ENCODE measurements at regions not wholly inside any gene's neighbourhood (a gene's known extent, or its start where the extent isn't known, plus 50 kb on each side); places are given as distances from the start of the nearest gene placed in this dataset.

GRCh38 chr6:23635150-23635549 lies 490.9 kb upstream of the NRSN1 start:
- TF ChIP-seq CTCF (IDR thresholded peaks at IDR 0.05): no peak
- TF ChIP-seq EZH2 (IDR thresholded peaks at IDR 0.05): no peak

Data from neural progenitor cell (in vitro differentiated cells).